GM12891 (cell line): ENCODE measurements at regions not wholly inside any gene's neighbourhood (a gene's known extent, or its start where the extent isn't known, plus 50 kb on each side); places are given as distances from the start of the nearest gene placed in this dataset.

ENCODE experiments used
- PAX5 ChIP-seq: IDR thresholded peaks from 2 replicates; pipeline ENCODE4 v1.6.1; 2011; ENCODE audit warnings: low read length, moderate library complexity, mild to moderate bottlenecking; ENCODE audit not compliant: insufficient read depth, severe bottlenecking
- POLR2A ChIP-seq: IDR thresholded peaks from 2 replicates; pipeline ENCODE4 v1.6.1; 2011; ENCODE audit warnings: low read depth, low read length, control low read depth
- SPI1 ChIP-seq: IDR thresholded peaks from 2 replicates; pipeline ENCODE4 v1.6.1; 2011; ENCODE audit warnings: low read depth, low read length, control low read depth

GRCh38 chr7:41501006-41501405 is 201.9 kb downstream of the INHBA start:
- TF ChIP-seq SPI1 = no peak
- no peak for TF ChIP-seq POLR2A
- no peak for TF ChIP-seq PAX5
